GM18858 (cell line): ENCODE measurements at regions not wholly inside any gene's neighbourhood (a gene's known extent, or its start where the extent isn't known, plus 50 kb on each side); places are given as distances from the start of the nearest gene placed in this dataset.
"Not testable (repeated sequence)": the region's sequence is repeated elsewhere in the genome, so short reads cannot be mapped to it uniquely, and the experiment has no call there.

Experiments
- ATAC-seq: cut with Tn5 transposase; IDR thresholded peaks from one replicate; pipeline ENCODE4 v1.9.1; 2021; ENCODE audit not compliant: unreplicated experiment

DNA sequence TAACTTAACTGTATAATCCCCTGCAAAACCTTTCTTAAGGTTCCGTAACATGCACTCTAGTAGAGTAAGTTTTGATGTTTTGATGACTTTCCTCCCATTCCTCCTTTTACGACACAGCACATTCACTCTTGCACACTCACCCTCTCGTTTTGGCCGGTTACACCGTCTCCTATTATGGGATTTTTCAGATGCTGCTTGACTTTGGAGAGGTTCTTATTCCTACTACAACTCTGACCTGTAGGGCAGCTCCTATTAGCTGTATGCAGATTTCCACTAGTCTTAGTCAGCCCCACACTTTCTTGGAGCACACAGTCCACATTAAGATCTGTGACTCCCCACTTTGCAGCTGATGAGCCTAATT lies 223.7 kb upstream of the SYNCRIP start:
- ATAC-seq: no peak

DNA sequence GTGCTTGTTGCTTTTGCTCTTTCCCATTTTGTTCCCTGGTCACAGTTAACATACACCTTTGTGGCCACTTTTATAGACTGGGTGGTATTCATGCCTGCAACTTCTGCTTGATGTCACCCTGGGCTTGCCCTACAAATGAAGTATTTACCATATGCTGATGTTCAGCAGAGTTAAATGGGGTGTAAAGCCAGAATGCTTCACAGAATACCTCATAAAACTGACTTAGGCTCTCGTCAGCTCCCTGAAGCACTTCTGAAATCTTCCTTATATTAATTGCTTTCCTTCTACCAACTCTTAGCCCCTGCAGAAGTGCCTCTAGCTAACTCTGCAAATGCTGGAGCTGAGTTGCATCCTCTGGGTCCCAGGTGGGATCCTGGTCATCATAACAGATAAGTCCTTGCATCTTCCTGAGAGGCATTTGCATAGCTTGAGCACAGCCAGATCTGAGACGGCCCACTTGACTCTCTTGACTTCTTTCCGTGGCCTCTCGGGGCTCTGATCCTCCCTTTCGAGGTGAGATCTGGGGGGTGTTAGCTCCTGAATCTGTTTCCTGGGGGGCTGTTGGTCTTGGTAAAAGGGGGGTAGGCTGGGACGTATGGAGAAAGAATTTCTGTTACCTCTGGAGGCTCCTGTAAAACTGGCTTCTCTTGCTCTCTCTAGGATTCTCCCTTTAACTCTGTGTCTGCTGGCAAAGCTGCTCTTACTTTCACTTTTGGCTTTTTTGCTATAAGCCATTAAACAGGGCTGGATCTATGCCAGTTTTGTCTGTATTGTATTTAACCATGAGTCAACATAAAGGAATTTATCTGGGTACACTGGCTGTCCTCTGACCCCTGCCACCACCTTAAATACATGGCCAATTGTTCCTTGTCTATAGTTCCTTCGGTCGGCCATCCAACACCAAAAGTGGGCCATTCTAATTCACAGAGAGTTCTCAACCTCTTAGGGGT lies 223.0 kb upstream of the SYNCRIP start:
- ATAC-seq: no peak

DNA sequence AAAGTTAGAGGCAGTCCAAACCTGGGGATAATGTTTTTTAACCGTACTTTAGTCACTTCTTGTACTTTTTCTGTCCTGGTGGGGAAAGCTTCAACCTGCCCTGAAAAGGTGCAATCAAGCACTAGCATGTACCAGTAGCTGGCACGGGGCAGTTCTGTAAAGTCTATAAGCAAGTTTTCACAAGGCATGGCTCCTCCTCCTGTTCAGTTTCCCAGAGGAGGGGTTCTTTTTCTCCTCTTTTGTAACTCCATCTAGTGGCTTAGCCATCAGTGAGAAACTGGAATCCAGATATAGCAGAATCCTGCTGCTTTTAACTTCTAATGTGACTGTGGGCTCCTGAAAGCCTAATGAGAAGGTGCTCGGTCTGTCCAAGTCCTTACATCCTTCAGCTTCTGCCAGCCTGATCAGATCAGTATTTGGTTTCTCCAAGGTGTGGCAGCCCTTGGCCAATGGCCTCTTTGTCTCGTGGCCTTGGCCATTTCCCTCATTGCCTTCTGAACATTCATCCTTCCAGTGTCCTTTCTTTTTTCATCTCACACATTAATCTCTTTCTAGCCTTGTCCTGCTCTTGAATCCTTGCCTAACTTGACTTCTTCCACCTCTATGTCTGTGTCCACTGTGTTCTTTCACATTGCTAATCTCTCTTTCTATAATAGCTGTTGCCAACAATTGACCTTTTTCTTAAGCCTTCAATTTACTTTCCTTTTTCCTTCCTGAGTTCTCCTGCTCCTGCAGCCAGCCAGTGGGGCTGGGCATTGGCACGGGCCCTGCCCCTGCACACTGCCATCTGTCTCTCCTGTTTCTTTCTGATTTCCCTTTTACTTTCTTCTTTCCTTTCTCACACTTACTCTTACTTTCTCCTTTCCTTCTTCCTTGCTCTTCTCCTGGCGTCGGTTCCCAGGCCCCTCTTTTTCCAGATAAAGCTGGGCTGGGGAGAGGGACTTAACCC lies 222.0 kb upstream of the SYNCRIP start:
- no peak for ATAC-seq

DNA sequence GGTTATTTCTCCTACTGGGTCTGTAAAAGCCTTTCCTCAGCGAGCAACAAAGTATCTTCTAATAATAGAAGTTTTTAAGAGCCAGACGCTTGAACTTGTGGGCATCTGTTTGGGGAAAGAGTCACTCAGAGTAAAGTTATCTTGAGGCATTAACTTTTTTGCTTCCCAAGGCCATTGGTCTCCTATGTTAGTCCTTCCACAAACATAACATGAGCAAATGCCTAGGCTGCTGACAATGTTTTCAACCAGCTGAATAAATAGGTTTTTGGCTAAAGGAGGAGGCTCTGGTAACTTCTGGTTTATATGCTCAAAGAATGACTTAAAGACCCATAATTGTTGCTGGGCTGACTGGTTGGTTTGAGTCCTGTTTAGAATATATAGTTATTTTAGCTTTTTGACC lies 213.5 kb upstream of the SYNCRIP start:
- ATAC-seq: no peak

DNA sequence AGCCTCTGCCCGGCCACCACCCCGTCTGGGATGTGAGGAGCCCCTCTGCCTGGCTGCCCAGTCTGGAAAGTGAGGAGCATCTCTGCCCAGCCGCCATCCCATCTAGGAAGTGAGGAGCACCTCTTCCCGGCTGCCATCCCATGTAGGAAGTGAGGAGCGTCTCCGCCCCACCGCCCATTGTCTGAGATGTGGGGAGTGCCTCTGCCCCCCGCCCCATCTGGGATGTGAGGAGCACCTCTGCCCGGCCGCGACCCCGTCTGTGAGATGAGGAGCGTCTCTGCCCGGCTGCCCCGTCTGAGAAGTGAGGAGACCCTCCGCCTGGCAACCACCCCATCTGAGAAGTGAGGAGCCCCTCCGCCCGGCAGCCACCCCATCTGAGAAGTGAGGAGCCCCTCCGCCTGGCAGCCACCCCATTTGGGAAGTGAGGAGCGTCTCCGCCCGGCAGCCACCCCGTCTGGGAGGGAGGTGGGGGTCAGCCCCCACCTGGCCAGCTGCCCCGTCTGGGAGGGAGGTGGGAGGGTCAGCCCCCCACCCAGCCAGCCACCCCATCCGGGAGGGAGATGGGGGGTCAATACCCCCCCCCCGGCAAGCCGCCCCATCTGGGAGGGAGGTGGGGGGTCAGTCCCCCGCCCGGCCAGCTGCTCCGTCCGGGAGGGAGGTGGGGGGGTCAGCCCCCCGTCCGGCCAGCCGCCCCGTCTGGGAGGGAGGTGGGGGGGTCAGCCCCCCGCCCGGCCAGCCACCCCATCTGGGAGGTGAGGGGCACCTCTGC lies 195.8 kb upstream of the SYNCRIP start:
- not testable (repeated sequence) for ATAC-seq

DNA sequence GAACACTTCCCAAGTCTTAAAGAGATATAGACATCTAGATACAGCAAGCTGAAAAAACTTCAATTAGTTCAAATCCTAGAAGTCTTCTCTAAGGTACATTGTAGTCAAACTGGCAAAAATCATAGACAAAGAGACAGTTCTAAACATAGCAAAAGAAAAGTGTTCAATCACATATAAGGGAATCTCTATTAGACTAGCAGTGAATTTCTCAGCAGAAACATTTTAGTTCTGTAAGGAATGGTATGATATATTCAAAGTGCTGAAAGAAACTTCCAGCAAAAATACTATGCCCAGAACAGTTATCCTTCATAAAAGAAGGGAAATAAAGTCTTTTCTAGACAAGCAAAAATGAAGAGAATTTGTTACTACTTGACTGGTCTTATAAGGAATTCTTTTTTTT lies 186.3 kb upstream of the SYNCRIP start:
- no peak for ATAC-seq

DNA sequence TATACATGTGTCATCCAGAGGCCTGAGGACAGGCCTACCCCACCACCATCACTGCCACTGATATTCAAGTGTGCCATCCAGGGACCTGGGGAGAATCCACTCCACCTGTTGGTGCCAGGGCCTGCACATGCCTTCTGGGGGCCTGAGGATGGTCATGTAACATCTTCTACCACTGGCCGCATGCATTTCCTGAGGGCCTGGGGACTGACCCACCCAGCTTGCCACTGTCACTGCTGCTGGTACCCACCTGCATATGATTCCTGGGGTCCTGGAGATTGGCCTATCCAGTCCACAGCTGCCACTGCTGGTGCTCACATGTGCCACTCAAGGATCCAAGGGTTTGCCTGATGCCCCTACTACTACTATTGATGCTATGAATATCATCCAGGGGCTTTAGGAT lies 184.3 kb upstream of the SYNCRIP start:
- no peak for ATAC-seq

DNA sequence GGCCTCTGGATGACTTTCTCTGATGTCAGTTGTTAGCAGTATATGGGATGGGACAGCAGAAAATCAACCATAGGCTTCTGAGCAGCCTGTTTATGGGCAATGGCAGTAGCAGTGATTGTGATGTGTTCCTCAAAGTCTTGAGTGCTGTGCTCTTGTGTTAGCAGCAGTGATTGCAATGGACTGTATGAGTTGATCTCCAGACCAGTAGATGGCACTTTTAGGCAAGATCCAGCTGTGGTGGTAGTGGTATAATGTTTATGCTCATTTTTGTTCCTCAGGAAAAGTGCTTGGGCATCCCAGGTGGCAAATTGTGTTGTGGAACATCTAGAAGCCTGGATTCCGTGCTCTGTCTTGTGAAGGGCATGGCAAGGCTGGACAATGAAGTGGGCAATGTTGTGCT lies 181.6 kb upstream of the SYNCRIP start:
- ATAC-seq: no peak

DNA sequence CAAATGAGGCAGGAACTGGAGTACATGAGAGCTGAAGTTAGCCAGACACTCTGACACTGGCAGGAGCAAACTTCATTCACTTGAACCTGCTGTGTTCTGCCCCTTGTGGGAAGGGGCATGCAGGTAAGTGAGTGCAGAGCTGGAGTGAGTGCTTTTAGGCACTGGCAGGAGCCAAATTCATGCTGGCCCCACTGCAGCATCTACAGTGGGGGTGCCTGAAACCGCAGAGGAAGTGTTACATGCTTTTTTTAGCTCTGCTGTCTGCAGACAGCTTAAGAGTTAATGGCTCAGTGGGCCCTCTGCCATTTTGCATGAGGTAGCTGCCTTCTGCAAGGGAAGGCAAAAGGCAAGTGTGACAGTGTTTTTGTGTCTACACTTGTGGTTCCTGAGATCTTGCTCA lies 167.9 kb upstream of the SYNCRIP start:
- ATAC-seq: no peak

DNA sequence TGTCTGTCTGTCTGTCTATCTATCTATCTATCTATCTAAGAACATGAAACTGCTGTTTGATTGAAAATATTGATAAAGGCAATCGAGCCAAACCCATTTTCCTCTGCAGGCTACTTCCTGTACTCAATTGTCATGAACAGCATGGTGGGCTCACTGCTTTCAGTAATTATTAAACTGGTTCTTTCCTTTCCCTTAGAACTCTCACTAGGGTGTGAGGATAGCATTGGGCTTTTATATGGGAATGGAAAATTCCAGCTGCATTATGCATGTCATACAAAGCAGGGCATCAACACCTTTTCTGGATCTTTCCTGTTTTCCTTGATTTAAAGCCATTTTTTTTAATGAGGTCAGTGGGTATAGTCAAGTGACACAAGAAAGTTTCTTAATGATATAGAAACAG lies 161.0 kb upstream of the SYNCRIP start:
- ATAC-seq: no peak

DNA sequence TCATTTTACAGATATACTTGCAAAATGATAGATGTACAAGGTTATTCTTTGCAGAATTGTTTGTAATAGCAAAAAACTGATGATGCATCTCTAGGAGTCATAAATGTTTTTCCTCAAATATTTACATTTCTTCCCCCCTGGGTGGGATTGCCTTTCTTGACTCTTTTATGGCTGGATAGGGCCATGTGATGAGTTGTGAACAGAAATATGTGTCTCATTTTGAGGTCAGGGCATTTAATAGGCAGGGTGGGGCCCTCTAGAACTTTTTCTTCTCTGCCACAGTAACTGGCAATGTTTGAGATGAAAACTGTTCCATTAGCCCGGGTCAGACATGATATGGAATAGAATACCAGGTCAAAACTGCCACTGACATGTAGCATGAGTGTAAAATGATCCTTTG lies 159.5 kb upstream of the SYNCRIP start:
- no peak for ATAC-seq

DNA sequence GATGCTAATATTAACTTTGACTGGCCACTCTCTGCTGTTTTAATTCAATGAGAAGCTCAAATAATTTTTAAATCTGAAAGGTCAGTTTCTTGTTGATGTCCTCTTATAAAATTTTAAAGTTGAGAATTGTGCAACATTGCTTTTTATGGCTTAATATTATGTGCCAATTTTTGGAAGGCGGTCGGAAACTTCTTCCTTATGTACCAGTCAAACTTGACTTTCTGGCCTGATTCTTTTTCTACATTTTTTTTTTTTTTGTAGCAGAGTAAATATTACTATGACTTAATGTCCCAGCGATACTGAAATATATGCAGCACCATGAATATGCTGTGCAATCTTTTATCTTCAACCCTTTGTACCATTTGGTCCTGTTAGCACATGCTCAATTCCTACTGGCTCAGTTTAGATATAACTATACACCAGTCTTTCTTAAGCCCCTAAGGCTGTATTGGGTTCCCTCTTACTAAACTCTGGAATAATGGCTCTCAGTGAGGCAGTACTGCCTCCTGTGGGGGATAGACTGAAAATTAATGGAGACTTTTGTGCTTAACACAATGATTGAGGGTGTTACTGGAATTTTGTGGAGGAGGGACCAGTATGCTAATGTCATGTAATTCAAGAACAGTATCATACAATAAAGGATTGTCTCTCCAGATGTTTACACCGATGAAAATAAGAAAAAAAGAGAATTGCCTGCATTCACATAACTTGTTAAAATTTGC lies 156.4 kb upstream of the SYNCRIP start:
- ATAC-seq: no peak

DNA sequence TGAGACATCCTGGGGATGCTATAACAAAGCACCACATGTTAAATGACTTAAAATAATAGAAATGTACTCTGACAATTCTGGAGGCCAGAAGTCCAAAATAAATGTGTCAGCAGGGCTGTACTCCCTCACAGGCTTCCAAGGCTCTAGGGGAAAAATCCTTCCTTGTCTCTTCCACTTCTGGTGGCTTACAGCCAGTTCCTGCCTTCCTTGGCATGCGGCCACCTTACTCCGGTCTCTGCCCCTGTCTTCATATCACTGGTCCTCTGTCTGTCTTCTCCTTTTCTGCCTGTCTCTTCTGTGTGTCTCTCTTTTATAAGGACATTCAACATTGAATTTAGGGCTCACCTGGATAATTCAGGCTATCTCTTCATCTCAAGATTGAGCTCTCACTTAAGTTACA lies 155.3 kb upstream of the SYNCRIP start:
- ATAC-seq: no peak

DNA sequence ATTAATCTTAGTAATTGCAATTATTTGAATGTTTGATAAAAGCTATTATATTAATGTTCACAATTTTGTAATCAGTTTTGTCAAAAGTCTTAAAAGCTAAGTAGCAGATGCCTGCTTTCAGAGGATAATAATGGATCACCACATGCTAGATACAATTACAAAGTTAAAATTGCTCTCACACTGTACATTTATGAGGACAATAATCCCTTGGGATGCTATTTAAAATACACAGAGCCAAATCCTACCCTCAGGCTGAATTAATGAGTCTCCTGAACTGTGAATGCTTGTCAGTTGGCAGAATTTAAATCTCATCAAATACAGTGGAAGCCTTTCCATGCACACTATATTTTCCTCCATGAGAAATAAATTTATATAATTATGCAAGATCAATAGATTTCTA lies 153.3 kb upstream of the SYNCRIP start:
- ATAC-seq: no peak

DNA sequence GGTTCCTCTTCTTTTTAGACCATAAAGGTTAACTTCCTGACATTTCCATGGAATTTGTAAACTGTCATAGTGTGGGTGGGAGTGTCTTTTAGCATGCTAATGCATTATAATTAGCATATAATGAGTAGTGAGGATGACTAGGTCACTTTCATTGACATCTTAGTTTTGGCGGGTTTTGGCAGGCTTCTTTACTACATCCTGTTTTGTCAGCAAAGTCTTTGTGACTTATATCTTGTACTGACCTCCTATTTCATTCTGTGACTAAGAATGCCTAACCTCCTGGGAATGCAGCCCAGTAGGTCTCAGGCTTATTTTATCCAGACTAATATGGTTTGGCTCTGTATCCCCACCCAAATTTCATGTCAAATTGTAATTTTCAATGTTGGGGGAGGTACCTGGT lies 149.6 kb upstream of the SYNCRIP start:
- ATAC-seq: no peak

DNA sequence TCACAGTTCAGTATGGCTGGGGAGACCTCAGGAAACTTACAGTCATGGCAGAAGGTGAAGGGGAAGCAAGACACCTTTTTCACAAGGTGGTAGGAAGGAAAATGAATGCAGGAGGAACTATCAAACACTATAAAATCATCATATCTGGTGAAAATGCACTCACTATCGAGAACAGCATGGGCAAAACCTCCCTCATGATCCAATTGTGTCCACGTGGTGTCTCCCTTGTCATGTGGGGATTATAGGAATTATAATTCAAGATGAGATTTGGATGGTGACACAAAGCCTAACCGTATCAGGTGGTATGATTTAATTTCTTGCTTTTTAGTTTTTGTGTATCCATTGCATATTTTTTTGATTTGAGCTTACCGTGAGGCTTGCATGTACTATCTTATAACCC lies 133.2 kb upstream of the SYNCRIP start:
- ATAC-seq: no peak

DNA sequence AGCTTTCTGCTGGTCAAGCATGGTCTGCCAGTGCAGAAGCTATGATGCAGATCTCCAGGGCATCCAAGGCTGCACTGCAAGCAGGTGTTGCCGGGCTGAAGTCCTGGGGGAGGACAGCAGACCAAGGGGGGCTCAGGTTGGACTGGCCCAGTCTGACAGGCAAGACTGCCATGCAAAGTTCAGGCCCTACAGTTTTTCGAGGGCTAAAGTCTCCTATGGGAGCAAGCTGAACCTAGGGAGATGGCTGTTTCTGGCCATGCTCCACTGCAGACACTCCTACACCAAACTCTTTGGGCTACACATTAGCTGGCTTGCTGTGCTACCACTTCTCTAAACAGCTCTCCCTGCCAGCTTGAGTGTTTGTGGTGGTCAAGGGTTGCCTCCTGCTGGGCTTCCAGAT lies 130.0 kb upstream of the SYNCRIP start:
- no peak for ATAC-seq

DNA sequence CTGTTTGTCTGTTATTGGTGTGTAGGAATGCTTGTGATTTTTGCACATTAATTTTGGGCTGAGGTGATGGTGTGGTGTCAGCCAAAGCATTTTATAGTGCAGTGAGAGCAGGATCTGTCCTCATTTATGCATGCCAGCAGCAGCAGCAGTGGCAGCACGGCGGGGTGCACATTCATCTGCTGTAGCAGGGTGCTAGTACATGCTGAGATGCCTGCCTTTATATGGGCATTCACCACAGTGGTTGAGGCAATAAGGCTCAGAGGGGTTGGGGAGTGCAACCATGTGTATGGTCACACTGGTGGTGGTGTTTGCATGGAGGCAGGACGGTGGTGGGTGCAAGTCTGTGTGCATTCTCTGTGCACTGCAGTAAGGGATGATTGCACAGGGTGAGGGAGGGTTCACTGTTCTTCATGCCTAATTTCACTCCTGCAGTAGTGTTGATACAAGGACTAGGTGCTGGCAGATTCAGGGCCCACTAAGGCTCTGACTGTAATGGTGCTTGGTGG lies 129.3 kb upstream of the SYNCRIP start:
- no peak for ATAC-seq

DNA sequence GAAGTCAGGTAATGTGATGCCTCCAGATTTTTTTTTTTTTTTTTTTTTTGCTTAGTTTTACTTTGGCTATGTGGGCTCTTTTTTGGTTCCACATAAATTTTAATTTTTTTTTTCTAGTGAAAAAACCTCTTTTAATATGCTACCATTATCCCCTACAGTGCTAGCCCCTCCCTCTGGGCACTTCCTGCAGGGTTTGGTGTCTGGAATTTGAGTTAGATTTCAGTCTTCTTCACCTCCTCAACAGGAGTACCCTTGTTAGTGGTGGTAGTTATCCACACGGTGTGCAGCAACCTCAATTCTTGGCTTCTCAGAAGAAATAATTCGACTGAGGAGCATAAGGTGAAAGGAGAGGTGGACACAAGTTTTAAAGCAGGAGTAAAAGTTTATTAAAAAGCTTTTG lies 128.8 kb upstream of the SYNCRIP start:
- no peak for ATAC-seq

DNA sequence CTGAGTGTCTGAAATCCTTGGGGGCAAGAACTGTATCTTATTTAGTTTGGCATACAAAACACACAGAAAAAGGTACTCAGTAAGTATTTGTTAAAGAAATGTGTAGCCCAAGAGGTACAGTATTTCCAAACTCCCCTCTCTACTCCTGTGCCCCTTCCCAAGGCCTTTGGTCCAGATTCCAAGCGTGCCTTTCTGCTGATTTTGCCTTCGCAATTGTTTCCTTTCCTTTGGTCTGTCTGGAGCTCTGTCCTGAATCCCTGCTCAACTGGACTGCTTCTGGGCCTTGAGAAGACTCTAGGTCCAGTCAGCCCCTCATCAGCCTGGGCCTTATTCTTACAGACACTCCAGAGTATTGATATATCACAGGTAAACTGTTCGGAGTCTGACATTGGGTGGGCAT lies 122.2 kb upstream of the SYNCRIP start:
- no peak for ATAC-seq
